HG03095 (cell line): ENCODE measurements at regions not wholly inside any gene's neighbourhood (a gene's known extent, or its start where the extent isn't known, plus 50 kb on each side); places are given as distances from the start of the nearest gene placed in this dataset.
"Not testable (repeated sequence)": the region's sequence is repeated elsewhere in the genome, so short reads cannot be mapped to it uniquely, and the experiment has no call there.

Experiments used
- ATAC-seq: cut with Tn5 transposase; IDR thresholded peaks from one replicate; pipeline ENCODE4 v1.9.1; 2021; ENCODE audit warnings: moderate library complexity; ENCODE audit not compliant: unreplicated experiment

DNA sequence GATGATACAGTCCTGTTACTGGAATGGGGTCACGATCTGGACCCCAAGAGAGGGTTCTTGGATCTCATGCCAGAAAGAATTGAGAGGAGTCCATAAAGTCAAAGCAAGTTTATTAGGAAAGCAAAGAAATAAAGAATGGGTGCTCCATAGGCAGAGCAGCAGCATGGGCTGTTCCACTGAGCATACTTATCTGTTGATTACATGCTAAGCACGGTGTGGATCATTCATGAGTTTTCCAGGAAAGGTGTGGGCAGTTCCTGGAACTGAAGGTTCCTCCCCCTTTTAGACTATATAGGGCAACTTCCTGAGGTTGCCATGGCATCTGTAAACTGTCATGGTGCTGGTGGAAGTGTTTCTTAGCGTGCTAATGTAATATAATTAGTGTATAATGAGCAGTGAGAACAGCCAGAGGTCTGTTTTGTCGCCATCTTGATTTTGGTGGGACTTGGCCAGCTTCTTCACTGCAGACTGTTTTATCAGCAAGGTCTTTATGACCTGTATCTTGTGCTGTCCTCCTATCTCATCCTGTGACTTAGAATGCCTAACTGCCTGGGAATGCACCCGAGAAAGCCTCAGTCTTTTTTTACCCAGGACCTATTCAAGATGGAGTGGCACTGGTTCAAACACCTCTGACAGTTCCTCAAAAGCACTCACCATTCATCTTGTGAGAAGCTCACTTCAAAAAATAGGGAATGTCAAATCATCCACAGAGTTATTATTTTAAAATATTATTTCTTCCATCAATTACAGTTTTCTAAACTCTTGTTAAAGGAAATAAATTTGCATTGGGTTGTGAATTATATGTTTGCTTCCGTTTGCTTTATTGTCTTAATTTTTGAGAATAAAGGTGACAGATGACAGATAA lies 1358.8 kb upstream of the TMEM132C start:
- ATAC-seq = no peak

DNA sequence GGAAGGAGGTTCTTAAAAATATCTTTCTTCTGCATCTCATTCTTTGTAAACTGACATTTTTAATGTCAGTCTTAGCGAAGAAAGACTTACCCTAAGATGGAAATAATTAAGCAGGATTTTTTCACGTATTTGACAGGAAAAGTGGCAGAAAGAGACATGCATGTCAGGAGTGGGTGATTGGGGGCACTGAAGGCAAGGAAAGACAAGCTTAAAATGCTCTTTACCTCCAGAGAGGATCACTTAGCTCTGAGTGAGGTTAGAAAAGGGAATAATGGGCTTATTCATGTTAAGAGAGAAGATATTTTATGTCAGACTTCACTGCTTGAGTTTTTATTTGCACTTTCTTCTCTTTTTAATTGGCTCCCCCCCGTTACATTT lies 1358.2 kb upstream of the TMEM132C start:
- no peak for ATAC-seq

DNA sequence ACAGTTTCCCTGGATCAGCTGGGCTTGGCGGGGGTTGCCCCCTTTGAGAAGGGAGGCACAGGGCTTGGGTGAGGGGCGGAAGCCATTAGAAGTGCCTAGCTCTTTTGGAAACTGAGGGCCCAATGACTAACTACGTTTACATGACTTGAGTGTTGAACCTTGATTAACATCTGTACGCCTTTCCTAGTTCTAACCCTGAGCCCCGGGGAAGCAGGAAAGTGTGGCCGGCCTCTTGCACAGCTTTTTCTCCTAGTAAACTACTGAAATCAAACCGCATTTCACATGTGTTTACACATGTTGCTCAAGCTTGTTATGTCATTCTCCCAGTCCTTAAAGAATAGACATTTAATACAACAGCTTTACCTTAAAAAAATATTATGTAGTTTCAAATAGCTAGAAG lies 1356.4 kb upstream of the TMEM132C start:
- no peak for ATAC-seq

DNA sequence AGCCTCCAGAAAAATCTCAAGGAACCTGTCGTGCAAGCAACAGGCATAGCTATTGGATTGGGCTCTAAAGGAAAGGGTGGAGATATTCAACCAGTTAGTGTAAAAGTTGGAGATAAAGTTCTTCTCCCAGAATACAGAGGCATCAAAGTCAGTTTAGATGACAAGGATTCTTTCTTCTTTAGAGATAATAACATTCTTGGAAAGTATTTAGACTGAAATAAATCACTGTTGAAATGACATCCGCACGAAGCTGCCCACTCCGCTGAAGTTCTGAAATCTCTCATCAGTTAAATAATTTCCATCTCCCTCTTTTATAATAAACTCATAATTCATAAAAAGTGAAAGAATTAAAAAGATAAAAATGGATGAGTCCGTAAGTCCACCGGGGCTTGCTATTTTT lies 1354.9 kb upstream of the TMEM132C start:
- no peak for ATAC-seq

DNA sequence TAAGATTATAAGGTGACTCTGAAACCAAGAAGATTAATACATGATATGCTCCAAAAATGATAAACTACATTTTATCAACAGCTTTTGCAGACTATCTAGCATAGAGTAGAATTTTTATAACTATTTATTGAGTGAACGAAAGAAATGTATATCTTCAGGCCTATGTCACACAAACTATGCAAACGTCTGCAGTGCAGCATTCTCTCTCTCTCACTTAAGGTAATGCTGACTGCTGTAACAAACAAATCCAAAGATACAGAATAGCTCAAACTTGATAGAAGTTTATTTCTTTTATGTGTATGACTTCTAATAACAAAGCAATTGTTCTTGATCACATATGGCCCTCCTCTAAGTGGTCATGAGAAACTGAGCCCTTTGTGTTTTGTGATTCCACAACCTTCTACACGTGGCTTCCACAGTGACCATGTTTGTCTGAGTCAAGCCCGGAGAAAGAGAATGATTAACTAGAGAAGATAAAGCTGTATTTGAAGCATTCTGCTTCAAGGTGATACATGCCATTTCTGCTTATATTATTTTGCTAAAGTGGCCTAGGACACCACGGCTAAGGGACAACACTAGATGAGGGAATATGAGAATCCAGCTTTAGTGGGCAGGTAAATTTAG lies 1352.7 kb upstream of the TMEM132C start:
- no peak for ATAC-seq

DNA sequence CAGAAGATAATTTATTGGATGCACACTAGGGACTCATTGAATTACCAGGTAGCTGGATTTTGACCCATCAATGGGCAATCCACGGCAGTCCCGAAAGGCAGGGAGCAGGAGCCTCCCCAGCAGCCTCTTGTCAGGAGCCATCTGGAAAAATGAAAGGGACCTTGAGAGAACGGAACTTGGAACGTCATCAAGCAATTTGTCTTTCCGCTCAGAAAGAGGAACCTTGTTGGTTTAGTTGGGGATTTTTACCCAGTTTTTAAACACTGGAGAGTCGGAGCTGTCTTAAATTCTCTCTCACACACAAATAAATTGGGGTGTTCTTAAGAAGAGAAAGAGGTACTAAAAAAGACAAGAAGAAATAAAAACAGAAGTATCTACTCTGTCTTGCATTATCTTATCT lies 1351.7 kb upstream of the TMEM132C start:
- ATAC-seq = no peak

DNA sequence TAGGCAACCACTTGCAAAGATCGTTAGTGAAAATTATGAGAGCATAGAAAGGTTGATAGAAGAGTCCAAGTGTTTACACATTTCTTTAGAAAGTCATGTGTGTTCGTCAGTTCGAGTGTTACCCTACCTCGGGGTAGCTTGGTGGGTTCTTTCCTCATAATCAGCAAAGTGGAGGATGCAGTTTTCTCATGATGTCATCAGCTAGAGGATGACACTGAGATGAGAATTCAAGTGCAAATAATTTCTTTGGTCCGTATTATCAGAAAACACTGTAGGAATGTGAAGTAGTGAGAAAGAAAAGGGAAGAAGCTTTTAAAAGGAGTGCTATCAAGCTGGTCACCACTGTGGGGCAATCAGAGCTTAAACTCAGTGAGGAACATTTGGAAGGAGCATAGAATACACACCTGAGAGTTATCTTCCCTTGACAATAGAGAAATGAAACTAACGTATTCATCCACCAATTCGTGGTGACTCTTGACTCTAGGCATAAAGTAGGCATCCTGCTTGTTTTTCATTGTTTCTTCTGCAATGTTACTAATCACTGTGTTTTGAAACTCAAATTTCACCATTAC lies 1340.9 kb upstream of the TMEM132C start:
- ATAC-seq = no peak

DNA sequence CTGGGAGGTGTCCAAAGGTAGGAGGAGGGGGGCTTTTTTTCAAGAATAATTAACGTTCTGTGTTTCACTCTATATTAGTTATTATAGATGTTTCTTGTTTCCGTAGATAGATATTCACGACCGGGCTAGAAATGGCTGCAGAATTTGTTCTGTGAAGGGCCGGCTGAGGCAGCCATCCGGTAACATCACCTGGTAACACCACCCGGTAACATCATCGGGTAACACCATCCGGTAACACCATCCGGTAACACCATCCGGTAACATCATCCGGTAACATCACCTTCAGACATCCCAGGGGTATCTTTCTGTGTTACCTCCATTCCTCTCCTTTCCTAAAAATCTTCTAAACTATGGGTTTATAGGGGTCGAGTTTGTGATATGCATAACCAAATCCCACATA lies 1336.7 kb upstream of the TMEM132C start:
- ATAC-seq = no peak

DNA sequence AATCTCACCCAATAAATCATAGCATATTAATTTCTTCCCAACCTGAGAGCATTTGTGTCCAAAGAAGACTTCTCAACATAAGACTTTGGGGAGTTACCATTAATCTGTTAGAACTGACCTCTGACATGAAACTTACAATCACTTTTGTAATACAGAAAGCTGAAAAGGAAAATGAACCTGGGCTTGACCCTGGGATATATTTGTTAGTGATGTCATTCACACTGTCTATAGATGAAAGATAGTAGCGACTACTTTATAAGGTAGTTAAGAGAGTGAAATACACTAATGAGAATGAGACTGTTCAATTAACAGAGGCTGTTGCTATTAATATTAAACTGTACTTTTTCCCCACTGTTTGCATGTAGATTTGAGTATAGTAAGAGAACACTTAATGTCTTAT lies 1334.8 kb upstream of the TMEM132C start:
- no peak for ATAC-seq

DNA sequence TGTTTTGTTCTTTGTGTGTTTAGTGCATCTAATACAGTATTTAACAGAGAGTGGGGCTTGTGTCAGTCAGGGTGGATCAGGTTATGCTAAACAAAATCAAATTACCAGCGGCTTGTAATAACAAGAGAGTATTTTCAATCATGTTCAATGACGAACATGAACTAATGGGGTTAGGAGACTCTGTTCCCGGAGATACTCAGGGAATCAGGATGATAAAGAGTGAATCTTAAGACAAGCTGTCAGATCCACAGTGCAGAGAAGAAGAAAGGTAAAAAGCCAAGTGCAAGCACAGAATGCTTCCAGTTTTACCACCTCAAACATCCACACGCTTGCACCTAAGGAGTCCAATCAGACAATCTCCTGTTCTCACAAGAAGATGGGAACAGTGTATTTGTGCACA lies 1331.5 kb upstream of the TMEM132C start:
- no peak for ATAC-seq

DNA sequence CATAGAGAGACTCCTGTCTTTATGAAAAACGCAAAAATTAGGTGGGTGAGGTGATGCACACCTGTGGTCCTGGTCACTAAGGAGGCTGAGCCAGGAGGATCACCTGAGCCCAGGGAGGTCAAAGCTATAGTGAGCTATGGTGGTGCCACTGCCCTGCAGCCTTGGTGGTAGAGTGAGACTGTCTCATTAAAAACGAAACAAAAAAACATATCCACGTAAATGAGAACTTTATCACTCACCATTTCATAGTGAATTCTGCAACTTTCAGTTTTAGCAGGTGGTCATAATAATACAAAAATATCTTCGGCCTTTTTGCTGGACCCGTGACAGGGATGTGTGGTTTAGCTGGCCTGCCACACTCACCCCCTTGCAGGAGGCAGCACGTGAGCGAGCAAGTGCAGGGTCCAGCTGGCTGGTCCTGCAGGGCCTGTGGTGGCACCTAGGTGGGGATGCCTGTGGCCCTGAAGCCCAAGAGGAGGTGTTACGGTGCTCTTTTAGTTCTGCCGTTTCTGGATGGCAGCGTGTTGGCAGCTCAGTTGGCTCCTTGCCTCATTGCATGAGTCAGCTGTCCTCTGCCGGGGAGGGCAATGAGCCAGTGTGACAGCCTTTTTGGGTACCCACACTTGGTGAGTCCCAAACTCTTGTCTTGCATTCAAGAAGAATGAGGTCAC lies 1330.7 kb upstream of the TMEM132C start:
- ATAC-seq = no peak

DNA sequence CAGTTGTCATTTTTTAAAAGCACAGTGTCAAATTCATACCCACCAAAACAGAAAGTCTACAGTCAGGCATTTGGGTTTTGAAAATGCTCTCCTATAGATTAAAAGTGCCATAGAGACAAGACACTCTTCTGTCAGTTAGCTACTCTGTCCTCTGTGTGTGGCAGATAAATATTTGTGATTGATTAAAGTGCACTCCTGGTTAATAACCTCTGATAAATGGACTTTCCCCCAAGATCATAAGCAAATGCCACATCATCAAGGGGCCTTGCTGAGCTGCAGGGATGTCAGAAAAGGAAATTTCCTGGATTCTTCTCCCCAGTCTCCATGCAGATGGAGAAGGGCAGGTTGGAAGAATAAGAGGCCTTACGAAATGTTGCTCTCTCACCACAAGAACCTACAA lies 1329.5 kb upstream of the TMEM132C start:
- ATAC-seq = no peak

DNA sequence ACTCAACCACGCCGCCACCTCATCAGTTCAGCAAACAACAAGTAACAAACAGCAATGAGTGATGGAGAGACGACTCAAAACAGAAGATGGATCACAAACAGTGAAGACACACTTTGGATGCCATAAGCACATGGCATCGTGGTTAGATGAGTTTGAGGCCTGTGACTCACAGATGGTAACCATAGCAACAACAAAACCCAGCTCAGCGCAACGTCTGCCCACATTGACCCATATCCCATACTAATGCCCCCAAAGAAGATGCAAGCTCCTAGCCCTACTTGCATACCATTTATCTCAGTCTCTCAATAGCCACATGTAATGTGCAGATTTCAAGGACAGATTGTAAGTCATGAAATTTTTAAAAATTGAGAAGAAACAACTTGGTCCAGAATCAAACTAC lies 1322.3 kb upstream of the TMEM132C start:
- no peak for ATAC-seq

DNA sequence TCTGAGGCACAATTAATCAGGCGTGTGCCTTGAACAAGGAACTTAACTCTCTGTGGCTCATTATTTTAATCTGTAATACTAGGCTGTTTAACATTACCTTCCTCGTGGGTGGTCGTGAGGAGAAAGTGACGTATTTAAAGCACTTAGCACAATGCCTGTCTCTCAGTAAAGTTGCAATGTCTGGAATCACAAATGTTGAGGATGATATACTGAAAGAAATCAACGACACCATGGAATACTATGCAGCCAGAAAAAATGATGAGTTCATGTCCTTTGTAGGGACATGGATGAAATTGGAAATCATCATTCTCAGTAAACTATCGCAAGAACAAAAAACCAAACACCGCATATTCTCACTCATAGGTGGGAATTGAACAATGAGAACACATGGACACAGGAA lies 1320.0 kb upstream of the TMEM132C start:
- not testable (repeated sequence) for ATAC-seq

DNA sequence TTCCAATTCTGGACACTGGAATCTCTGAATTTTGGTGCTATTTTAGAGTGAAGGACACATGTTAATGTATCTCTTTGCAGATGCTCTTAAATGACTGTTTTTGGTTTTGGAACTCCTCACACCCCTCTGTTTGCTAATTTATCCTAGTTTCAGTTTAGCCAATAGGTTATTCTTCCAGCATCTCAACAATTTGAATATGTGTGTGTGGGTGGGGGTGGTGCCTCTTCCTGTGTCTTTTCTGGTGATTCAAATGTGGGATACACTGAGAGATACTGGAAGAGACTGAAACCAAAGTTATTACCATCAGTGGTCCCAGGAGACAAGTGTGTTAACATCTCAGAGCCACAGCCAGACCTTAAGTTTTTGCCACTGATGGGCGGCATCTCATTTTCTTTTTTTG lies 1317.4 kb upstream of the TMEM132C start:
- ATAC-seq = no peak

DNA sequence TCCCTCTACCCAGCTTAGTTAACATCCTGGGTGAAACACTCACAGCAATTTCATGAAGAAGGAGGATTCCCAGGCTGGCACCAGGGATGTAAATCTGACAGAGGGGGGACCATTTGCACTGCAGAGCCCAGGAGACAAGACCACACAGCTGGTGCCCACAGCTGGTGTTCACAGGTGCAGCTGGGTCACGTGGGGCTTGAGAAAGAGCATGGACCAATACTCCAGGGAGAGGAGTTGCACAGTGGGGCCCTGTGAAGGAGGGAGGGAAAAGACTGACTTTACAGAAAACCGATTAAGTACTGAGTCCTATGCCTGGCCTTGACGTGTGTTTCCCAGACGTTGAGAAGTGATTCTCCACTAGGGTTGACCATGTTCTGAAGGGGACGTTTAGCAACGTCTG lies 1316.7 kb upstream of the TMEM132C start:
- no peak for ATAC-seq

DNA sequence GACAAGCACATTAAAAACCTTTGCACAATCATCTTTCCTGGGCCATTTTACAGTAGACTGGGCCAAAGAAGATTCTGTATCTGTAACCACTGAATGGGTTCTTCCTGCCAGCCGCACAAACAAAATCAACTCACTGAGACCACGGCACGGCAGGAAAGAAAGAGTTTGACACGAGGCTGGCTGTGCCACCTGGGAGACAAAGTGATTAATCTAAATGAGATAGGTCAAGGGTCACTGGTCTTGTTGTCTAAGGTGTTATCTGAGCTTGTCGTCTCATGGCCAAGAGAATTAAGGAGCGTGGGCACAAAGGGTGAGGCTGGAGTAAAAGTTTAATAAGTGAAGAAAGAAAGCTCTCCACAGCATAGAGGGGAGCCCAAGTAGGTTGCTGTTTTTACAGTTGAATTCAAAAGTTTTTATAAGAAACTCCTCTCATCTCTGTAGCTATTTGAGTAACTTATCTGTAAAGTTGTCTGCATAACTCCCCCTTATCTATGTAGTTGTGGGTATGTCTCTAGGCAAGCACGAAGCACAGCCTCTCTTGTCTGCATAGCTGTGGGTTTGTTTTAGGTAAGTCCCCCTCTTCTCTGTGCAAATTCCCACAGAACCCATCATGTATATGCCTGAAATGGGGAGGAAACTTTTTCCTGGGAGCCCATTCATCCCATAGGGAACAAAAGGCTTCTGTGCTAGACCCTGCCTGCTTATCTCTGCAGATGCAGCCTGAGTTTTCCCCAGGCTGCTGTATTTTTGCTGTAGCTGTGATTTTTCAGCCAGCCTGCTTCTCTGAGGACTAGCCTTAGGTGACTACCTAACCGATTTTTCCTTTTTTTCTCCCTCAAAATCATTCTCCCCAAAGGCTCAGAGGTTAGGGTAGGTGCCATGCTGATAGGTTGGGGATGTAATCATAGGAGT lies 1314.6 kb upstream of the TMEM132C start:
- ATAC-seq = no peak

DNA sequence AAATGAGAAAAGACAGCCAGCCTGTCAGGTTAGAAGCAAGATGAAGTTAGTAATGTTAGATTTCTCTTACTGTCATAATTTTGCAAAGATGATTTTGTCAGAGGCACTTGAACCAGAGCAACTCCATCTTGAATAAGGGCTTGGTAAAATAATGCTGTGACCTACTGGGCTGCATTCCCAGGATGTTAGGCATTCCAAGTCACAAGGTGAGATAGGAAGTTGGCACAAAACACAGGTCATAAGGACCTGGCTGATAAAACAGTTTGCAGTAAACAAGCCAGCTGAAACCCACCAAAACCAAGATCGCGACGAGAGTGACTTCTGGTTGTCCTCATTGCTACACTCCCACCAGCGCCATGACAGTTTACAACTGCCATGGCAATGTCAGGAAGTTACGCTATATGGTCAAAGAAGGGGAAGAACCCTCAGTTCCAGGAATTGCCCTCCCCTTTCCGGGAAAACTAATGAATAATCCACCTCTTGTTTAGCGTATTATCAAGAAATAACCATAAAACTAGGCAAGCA lies 1313.5 kb upstream of the TMEM132C start:
- ATAC-seq = no peak

DNA sequence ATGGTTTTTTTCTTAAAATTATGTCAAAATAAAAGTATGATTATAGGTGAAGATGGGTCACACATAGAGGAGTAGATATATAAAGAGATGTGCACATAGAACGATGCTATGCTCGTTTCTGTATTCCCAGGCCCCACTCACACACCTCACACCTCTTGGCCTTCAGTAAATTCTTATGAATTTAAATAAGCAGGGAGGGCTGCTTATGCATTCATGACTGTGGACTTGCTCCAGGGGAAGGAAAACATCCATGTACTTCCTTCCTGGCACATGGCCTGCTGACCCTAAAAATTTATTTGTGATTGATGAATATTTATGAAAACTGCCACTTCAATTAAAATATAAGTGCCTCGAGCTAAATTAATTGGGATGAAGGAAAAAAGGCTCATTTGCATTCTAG lies 1306.7 kb upstream of the TMEM132C start:
- ATAC-seq = no peak

DNA sequence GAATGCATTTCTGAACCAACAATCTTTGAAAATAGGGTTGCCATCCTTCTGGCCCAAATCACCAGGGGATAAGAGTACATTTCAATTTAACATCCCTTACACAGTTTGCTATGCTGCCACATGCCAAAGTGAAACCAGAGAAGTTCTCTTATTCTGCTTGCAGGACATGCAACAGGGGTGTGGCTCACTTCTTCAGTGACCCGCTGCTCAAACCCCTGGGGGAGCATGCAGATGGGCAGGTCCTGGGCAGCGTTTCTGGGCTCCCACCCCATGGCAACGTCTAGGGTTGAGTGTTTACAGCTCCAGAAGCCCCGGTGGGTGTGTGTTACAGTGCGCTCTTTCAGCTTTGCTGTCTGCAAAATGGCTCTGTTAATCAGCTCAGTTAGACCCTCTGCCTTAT lies 1306.3 kb upstream of the TMEM132C start:
- ATAC-seq = no peak

DNA sequence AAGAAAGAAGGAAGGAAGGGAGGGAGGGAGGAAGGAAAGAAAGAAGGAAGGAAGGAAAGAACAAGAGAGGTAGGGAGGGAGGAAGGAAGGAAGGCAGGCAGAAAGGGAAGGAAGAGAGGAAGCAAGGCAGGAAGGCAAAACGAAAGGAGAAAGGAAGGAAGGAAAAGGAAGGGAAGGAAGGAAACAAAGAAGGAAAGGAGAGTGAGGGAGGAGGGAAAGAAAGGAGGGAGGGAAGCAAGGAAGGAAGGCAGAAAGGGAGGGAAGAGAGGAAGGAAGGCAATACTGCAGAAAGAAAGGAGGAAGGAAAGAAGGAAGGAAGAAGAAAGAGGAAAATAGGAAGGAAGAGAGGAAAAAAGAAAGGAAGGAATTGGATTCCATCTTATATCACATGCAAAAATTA lies 1303.1 kb upstream of the TMEM132C start:
- ATAC-seq = no peak
